MV-4-11 (cell line): ENCODE measurements at regions not wholly inside any gene's neighbourhood (a gene's known extent, or its start where the extent isn't known, plus 50 kb on each side); places are given as distances from the start of the nearest gene placed in this dataset.
A peak's percentile ranks its signal among the peaks of the same experiment; 100 is the strongest.
"Not testable (repeated sequence)": the region's sequence is repeated elsewhere in the genome, so short reads cannot be mapped to it uniquely, and the experiment has no call there.

Source experiments
- DNase-seq: peaks from one replicate; lab custom pipeline; 2025; lab: John Stamatoyannopoulos, UW

GRCh38 chr6:3900744-3901336, 51.7 kb downstream of the FAM50B start:
- DNase-seq: no peak

- peak; percentile 73 for DNase-seq
These were observed 53.9 kb downstream of the FAM50B start for GRCh38 chr6:3902871-3903648.

- no peak for DNase-seq
These were observed 55.3 kb downstream of the FAM50B start for GRCh38 chr6:3904518-3904917.

GRCh38 chr6:3905945-3906845, 57.0 kb downstream of the FAM50B start:
- no peak for DNase-seq

GRCh38 chr6:3906846-3907151, 57.6 kb downstream of the FAM50B start:
- no peak for DNase-seq

GRCh38 chr6:3908223-3908622, 59.0 kb downstream of the FAM50B start:
- DNase-seq: no peak

GRCh38 chr6:3908961-3909360, 59.8 kb downstream of the FAM50B start:
- DNase-seq: no peak

GRCh38 chr6:3910106-3910663, 61.0 kb downstream of the FAM50B start:
- no peak for DNase-seq

GRCh38 chr6:3911130-3911529, 62.0 kb downstream of the FAM50B start:
- DNase-seq: no peak

- DNase-seq: no peak
These were observed 62.6 kb downstream of the FAM50B start for GRCh38 chr6:3911614-3912336.

- DNase-seq: no peak
These were observed 63.3 kb downstream of the FAM50B start for GRCh38 chr6:3912361-3913076.

- DNase-seq: no peak
These were observed 64.1 kb downstream of the FAM50B start for GRCh38 chr6:3913077-3913957.

- DNase-seq: no peak
These were observed 64.8 kb downstream of the FAM50B start for GRCh38 chr6:3913958-3914337.

GRCh38 chr6:3915076-3915791, 66.1 kb downstream of the FAM50B start:
- DNase-seq: no peak

- no peak for DNase-seq
These were observed 67.0 kb downstream of the FAM50B start for GRCh38 chr6:3916211-3916610.

- DNase-seq: not testable (repeated sequence)
These were observed 67.6 kb downstream of the FAM50B start for GRCh38 chr6:3916749-3917148.

- DNase-seq: no peak
These were observed 69.3 kb downstream of the FAM50B start for GRCh38 chr6:3918469-3918868.

- no peak for DNase-seq
These were observed 70.0 kb downstream of the FAM50B start for GRCh38 chr6:3919130-3919628.

- DNase-seq: no peak
These were observed 70.7 kb downstream of the FAM50B start for GRCh38 chr6:3919849-3920248.
